ENCODE measurements at regions not wholly inside any gene's neighbourhood (a gene's known extent, or its start where the extent isn't known, plus 50 kb on each side); places are given as distances from the start of the nearest gene placed in this dataset.

DNA sequence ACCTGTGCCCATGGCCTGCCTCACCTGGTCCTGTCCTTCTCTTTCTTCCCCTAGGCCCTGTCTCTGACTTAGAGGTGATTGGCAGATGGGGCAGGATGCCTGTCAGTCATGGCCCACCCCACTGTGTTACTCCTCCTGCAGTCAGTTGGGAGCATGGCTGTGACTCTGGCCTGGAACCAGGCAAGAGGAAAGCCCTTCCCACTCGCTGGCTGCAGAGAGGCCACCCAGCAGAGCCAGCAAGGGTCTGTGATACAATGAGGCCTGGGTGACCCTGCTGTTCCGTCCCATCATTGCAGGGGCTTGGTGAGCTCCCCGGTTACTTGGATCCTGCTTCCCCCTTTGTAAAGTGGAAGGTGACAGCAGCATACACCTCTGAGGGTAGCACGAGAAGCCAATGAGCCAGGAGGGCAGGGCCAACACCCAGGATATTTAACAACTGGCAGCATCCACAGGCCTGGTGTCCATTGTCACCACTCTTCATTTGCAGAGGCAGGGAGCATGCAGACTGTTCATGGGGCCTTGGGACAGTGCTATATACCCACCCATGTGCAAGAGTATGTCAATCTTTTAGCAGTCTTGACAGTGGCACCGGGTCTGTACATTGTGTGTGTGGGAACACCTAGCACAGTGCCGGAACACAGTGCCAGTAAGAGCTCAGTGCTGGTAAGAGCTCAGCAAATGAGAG is 191.0 kb upstream of the C1orf174 start:
- no peaks in the 10 kb centered on the region for H3K36me3 ChIP-seq
- H3K9me3 ChIP-seq = peaks cover 0 to 29% (median 19%) of the 10 kb centered on the region in 4 donors
- TF ChIP-seq POLR2AphosphoS5 (IDR thresholded peaks at IDR 0.05) (no peak), EP300 (IDR thresholded peaks at IDR 0.05) (no peak), POLR2A (IDR thresholded peaks at IDR 0.05; ENCODE audit: low read depth) (no peak)
- TF ChIP-seq, protein P1, sequence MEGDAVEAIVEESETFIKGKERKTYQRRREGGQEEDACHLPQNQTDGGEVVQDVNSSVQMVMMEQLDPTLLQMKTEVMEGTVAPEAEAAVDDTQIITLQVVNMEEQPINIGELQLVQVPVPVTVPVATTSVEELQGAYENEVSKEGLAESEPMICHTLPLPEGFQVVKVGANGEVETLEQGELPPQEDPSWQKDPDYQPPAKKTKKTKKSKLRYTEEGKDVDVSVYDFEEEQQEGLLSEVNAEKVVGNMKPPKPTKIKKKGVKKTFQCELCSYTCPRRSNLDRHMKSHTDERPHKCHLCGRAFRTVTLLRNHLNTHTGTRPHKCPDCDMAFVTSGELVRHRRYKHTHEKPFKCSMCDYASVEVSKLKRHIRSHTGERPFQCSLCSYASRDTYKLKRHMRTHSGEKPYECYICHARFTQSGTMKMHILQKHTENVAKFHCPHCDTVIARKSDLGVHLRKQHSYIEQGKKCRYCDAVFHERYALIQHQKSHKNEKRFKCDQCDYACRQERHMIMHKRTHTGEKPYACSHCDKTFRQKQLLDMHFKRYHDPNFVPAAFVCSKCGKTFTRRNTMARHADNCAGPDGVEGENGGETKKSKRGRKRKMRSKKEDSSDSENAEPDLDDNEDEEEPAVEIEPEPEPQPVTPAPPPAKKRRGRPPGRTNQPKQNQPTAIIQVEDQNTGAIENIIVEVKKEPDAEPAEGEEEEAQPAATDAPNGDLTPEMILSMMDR (IDR thresholded peaks at IDR 0.05) = no peak
- no peak for DNase-seq (ENCODE audit: extremely low spot score)
- intact Hi-C loops (cut with DNase I) = no loop called here
- H3K4me3 ChIP-seq = no peak overlapping the region
- WGBS = 91% methylated on average over 6 of the region's 6 CpGs
- no peaks in the 10 kb centered on the region for H3K4me1 ChIP-seq
- peaks cover 0 to 43% (median under 1%) of the 10 kb centered on the region in 4 donors for H3K27me3 ChIP-seq
- H3K27ac ChIP-seq (replicated peaks in 1 of 4) = no peak overlapping the region

DNA sequence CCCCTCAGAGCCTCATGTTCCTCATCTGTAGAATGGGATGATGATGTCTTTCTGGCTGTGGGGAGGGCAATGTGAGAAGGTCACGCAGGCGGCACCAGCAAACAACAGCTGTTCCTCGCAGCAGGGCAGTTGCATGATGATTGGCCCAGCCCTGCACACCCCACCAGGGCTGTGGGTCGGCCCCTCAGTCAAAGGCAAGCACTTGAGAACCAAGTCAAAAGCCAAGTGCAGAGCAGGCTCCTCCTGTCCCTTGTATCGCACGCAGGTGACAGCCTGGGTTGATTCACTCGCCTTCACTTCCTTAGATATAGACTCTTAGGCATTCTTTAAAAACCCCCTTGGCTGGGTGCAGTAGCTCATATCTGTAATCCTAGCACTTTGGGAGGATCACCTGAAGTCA is 191.9 kb upstream of the C1orf174 start:
- 86% methylated on average over 7 of the region's 7 CpGs for WGBS
- intact Hi-C loops (cut with DNase I) = no loop called here
- no peaks in the 10 kb centered on the region for H3K4me1 ChIP-seq
- no peak overlapping the region for H3K4me3 ChIP-seq
- TF ChIP-seq EP300 (IDR thresholded peaks at IDR 0.05) (no peak), POLR2A (IDR thresholded peaks at IDR 0.05; ENCODE audit: low read depth) (no peak), POLR2AphosphoS5 (IDR thresholded peaks at IDR 0.05) (no peak)
- TF ChIP-seq, protein P1 (IDR thresholded peaks at IDR 0.05) = no peak
- H3K27ac ChIP-seq (replicated peaks in 1 of 4) = no peak overlapping the region
- H3K27me3 ChIP-seq = peaks cover 0 to 35% (median 0%) of the 10 kb centered on the region in 4 donors
- no peak for DNase-seq (ENCODE audit: extremely low spot score)
- H3K9me3 ChIP-seq = peaks cover 0 to 38% (median 22%) of the 10 kb centered on the region in 4 donors
- no peaks in the 10 kb centered on the region for H3K36me3 ChIP-seq

DNA sequence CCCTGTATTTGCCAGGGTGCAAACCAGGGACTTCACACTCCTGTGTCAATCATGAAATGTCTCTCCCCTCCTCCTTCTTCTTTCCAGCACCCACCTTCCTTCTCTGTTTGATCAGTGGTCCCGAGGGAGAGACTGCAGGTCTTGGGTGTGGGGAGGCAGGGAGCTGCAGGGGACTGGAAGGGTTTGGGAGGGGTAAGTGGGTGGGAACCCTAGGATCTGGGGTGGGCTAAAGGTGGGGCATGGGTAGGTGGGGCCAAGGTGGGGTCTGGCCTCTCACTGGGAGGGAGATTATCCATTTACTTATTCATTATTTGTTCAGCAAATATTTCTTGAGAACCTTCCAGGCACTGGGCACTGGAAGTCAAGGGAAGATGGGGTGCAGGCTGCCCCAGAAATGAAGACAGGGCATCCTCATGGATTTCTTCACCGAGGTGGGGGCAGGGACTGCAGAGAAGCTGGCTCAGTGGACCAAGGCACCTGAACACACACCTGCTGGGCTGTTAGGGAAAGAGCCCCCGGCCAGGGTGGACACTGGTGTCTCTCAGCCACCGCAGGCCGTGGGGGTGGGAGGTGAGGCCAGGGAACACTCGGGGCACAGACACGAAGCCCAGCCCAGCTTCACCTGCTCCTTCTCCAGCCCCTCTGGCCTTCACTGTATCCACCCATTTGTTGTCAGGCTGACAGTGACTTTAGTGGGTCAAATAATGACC is 193.9 kb upstream of the C1orf174 start:
- TF ChIP-seq, protein P1 (IDR thresholded peaks at IDR 0.05) = no peak
- no peak for TF ChIP-seq POLR2AphosphoS5 (IDR thresholded peaks at IDR 0.05)
- TF ChIP-seq POLR2A (IDR thresholded peaks at IDR 0.05; ENCODE audit: low read depth) = no peak
- TF ChIP-seq EP300 (IDR thresholded peaks at IDR 0.05) = no peak
- WGBS = 85% methylated on average over 7 of the region's 7 CpGs
- Histone ChIP-seq H3K36me3 (no peaks in the 10 kb centered on the region), H3K9me3 (peaks cover 0 to 38% (median 24%) of the 10 kb centered on the region in 4 donors), H3K27me3 (peaks cover 0 to 21% (median 0%) of the 10 kb centered on the region in 4 donors), H3K4me1 (no peaks in the 10 kb centered on the region), H3K27ac (replicated peaks in 1 of 4) (no peak overlapping the region), H3K4me3 (no peak overlapping the region)
- intact Hi-C loops (cut with DNase I) = no loop called here
- no peak for DNase-seq (ENCODE audit: extremely low spot score)

DNA sequence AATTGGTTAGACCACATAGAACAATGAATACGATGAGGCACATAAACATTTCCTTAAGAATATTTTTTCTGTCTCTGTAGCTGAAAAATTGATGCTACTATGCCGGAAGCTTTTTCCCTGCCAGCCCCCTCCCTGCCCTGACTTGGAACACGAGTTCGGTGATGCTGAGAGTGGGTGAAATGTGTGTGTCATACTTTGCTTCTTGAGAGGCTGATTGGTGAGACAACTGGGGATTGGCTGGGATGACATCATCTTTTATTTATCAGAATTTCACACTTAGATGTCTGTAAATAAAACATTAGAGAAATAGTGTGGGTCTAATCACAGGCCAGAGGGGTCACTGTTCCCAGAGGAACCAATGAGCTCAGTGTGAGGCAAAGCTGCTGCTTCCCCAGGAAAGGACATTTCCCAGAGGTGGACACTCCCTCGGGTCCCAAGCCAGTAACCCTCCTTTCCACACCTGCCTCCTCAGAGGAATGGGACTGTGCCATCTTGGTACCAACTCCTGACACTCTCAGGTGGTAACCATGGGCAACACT is 195.4 kb upstream of the C1orf174 start:
- Histone ChIP-seq H3K36me3 (no peaks in the 10 kb centered on the region), H3K4me3 (no peak overlapping the region), H3K9me3 (peaks cover 0 to 35% (median 23%) of the 10 kb centered on the region in 4 donors), H3K4me1 (no peaks in the 10 kb centered on the region), H3K27ac (replicated peaks in 1 of 4) (no peak overlapping the region), H3K27me3 (peaks cover 0 to 6% (median 0%) of the 10 kb centered on the region in 4 donors)
- intact Hi-C loops (cut with DNase I) = no loop called here
- WGBS = 88% methylated on average over 5 of the region's 5 CpGs
- no peak for DNase-seq (ENCODE audit: extremely low spot score)
- TF ChIP-seq POLR2A (IDR thresholded peaks at IDR 0.05; ENCODE audit: low read depth) (no peak), POLR2AphosphoS5 (IDR thresholded peaks at IDR 0.05) (no peak), EP300 (IDR thresholded peaks at IDR 0.05) (no peak)
- TF ChIP-seq, protein P1 (IDR thresholded peaks at IDR 0.05) = no peak
